ENCODE measurements at regions not wholly inside any gene's neighbourhood (a gene's known extent, or its start where the extent isn't known, plus 50 kb on each side); places are given as distances from the start of the nearest gene placed in this dataset.

DNA sequence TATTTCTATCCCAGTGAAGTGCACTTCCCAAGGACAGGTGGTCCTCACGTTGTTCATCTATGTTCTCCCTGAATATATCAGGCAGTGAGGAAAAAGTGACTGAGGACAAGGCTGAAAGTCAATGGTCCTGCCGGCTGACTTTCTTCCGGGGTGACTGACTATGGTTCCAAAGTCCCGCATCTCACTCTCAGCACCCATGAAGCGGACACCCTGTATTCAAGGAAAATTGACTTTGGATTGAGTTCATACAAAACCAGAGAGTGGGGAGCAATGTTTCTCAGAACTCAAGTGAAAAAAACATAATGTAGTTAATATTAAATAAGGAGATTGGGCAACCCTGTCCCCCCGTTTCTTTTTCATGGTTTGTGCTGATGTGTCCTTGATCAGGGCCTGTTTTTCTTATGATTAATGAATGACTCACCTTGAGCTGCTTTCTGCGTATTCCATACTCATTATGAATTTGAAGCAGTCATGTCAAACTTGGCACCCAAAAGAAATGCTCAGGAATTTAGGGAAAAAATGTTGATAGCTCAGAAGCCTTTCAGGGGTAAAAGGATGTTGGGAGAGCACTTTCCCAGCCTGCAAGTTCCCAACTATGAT lies 184.0 kb downstream of the CYLD start:
- Mint-ChIP-seq H3K27ac (no peak overlapping the region), H3K9me3 (peaks cover 5% of the 10 kb centered on the region), H3K4me1 (peaks cover 8% of the 10 kb centered on the region; the same call in 1 of the 2 replicates), H3K36me3 (no peaks in the 10 kb centered on the region), H3K4me3 (no peak overlapping the region), H3K27me3 (ENCODE audit: low read depth) (peaks cover 3% of the 10 kb centered on the region)
- TF ChIP-seq ZNF671 (CRISPR knock-in tag; IDR thresholded peaks at IDR 0.05) (no peak), SMAD3 (CRISPR knock-in tag; IDR thresholded peaks at IDR 0.05; ENCODE audit: borderline replicate concordance) (no peak), E2F1 (CRISPR knock-in tag; IDR thresholded peaks at IDR 0.05) (no peak), FOXP1 (CRISPR knock-in tag; IDR thresholded peaks at IDR 0.05; ENCODE audit: borderline replicate concordance) (no peak), GABPB1 (CRISPR knock-in tag; IDR thresholded peaks at IDR 0.05) (no peak), ZNF317 (CRISPR knock-in tag; IDR thresholded peaks at IDR 0.05; ENCODE audit: borderline replicate concordance, low read depth) (no peak), TP53 (CRISPR knock-in tag; IDR thresholded peaks at IDR 0.05) (no peak), ZNF121 (CRISPR knock-in tag; IDR thresholded peaks at IDR 0.05) (no peak), GRHL2 (CRISPR knock-in tag; IDR thresholded peaks at IDR 0.05; ENCODE audit: insufficient replicate concordance, severe bottlenecking) (no peak), ELF4 (CRISPR knock-in tag; IDR thresholded peaks at IDR 0.05; ENCODE audit: low read depth) (no peak)
- TF ChIP-seq, protein P1, sequence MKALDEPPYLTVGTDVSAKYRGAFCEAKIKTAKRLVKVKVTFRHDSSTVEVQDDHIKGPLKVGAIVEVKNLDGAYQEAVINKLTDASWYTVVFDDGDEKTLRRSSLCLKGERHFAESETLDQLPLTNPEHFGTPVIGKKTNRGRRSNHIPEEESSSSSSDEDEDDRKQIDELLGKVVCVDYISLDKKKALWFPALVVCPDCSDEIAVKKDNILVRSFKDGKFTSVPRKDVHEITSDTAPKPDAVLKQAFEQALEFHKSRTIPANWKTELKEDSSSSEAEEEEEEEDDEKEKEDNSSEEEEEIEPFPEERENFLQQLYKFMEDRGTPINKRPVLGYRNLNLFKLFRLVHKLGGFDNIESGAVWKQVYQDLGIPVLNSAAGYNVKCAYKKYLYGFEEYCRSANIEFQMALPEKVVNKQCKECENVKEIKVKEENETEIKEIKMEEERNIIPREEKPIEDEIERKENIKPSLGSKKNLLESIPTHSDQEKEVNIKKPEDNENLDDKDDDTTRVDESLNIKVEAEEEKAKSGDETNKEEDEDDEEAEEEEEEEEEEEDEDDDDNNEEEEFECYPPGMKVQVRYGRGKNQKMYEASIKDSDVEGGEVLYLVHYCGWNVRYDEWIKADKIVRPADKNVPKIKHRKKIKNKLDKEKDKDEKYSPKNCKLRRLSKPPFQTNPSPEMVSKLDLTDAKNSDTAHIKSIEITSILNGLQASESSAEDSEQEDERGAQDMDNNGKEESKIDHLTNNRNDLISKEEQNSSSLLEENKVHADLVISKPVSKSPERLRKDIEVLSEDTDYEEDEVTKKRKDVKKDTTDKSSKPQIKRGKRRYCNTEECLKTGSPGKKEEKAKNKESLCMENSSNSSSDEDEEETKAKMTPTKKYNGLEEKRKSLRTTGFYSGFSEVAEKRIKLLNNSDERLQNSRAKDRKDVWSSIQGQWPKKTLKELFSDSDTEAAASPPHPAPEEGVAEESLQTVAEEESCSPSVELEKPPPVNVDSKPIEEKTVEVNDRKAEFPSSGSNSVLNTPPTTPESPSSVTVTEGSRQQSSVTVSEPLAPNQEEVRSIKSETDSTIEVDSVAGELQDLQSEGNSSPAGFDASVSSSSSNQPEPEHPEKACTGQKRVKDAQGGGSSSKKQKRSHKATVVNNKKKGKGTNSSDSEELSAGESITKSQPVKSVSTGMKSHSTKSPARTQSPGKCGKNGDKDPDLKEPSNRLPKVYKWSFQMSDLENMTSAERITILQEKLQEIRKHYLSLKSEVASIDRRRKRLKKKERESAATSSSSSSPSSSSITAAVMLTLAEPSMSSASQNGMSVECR (CRISPR knock-in tag; IDR thresholded peaks at IDR 0.05; ENCODE audit: borderline replicate concordance): no peak
- TF ChIP-seq, protein P2, sequence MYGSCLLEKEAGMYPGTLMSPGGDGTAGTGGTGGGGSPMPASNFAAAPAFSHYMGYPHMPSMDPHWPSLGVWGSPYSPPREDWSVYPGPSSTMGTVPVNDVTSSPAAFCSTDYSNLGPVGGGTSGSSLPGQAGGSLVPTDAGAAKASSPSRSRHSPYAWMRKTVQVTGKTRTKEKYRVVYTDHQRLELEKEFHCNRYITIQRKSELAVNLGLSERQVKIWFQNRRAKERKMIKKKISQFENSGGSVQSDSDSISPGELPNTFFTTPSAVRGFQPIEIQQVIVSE (CRISPR knock-in tag; IDR thresholded peaks at IDR 0.05; ENCODE audit: borderline replicate concordance): no peak
- TF ChIP-seq, protein P3, sequence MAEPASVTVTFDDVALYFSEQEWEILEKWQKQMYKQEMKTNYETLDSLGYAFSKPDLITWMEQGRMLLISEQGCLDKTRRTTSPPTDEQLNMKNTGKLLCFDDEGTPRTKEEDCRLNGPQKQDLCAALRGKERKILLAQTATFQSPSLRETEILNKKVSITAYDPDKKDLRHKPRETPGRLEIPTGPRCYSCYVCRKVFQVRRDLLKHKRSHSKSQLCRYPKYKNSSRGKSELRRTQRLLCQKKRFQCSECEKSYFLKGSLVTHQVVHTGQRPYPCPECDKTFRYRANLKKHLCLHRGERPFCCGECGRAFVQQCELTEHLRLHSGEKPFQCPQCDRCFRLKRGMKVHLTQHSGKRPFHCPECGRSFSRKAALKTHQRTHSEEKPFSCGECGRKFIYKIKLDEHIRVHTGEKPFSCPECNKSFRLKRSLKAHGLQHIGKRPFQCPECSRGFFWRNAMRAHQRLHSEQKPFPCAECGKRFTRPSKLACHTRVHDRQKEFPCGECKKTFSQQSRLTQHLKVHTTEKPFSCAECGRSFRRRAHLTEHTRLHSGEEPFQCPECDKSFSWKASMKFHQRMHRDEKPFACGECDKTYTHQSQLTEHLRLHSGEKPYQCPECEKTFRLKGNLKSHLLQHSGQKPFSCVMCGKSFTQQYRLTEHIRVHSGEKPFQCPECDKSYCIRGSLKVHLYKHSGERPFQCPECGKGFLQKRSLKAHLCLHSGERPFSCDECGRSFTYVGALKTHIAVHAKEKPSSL (CRISPR knock-in tag; conservative IDR thresholded peaks at IDR 0.05): no peak
- TF ChIP-seq, protein P4, sequence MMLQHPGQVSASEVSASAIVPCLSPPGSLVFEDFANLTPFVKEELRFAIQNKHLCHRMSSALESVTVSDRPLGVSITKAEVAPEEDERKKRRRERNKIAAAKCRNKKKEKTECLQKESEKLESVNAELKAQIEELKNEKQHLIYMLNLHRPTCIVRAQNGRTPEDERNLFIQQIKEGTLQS (CRISPR knock-in tag; conservative IDR thresholded peaks at IDR 0.05): no peak
- TF ChIP-seq, protein P5, sequence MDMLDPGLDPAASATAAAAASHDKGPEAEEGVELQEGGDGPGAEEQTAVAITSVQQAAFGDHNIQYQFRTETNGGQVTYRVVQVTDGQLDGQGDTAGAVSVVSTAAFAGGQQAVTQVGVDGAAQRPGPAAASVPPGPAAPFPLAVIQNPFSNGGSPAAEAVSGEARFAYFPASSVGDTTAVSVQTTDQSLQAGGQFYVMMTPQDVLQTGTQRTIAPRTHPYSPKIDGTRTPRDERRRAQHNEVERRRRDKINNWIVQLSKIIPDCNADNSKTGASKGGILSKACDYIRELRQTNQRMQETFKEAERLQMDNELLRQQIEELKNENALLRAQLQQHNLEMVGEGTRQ (CRISPR knock-in tag; IDR thresholded peaks at IDR 0.05): no peak
- no peak for DNase-seq (ENCODE audit: low spot score)
- no peak for ATAC-seq
- POLR2A ChIA-PET: no interaction called here
- CTCF ChIA-PET: no interaction called here

Measured in WTC11 (cell line).